ENCODE measurements at regions not wholly inside any gene's neighbourhood (a gene's known extent, or its start where the extent isn't known, plus 50 kb on each side); places are given as distances from the start of the nearest gene placed in this dataset.

DNA sequence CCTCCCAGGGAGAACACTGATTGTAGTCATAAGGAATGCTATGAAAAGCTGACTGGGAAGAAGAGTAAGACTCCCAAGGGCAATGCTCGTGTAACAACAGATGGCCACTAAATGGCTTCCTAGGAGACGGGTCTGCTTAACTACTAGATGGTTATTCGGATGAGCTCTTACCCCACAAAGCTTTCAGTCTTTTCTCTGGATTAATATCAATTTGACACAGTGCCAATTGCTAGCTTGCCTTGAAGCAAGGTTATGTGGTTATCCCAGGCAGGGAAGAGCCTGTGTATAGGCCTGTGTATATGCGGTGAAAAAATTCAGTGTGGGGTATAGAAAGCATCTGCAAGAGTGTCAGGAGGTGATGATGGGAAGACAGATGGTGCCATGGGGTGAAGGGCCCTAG lies 86.4 kb upstream of the NOX3 start:
- Histone ChIP-seq H4K20me1 (ENCODE audit: insufficient read depth) (no peaks in the 10 kb centered on the region), H3K36me3 (ENCODE audit: insufficient read depth, low read length) (no peaks in the 10 kb centered on the region), H3K79me2 (replicated peaks; ENCODE audit: insufficient read depth, low read length) (no peaks in the 10 kb centered on the region), H3K4me2 (ENCODE audit: low read length) (no peak overlapping the region), H3F3A (ENCODE audit: insufficient read depth, low read length, poor library complexity, severe bottlenecking) (no peaks in the 10 kb centered on the region), H3K9ac (ENCODE audit: low read length) (no peak overlapping the region), H2AFZ (ENCODE audit: low read depth, low read length) (no peak overlapping the region), H3K27me3 (ENCODE audit: insufficient read depth, low read depth, low read length) (no peaks in the 10 kb centered on the region), H3K9me3 (ENCODE audit: low read length) (no peaks in the 10 kb centered on the region), H3K9me2 (ENCODE audit: insufficient read depth, low read length) (no peaks in the 10 kb centered on the region), H3K4me3 (ENCODE audit: low read length) (no peak overlapping the region), H3K27ac (ENCODE audit: low read length) (no peak overlapping the region)
- no peak for TF ChIP-seq TAF1 (IDR thresholded peaks at IDR 0.05; ENCODE audit: low read depth)

DNA sequence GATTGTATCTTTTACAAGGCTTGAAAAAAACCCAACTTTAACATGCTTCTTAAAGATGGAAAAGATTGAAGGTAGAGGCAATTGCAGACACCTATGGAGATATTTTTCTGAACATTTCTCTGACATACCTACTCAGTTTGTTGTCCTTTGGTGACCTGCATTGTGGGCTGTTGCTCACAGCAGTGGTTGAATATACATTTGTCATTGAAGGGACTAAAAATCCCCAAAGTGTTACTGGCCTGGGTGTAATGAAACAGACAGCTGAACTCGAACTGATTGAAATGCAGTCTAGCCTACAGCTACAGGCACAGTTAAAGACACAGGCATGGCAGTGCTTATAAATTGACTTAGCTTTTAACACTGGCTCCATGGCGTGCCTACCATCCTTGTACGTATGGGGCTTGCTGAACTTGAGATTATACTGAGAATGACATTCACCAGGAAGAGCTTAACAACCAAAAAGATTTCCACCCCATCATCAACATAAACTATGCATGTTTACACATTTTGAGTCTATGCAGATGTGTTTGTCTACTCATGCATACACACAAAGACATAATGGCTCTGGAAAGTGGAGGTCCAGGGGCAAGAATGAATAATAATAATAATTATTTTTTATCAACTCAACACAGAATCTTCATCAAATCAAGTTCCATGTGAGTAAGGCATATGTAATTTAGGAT lies 83.2 kb upstream of the NOX3 start:
- no peaks in the 10 kb centered on the region for H3F3A ChIP-seq (ENCODE audit: insufficient read depth, low read length, poor library complexity, severe bottlenecking)
- no peaks in the 10 kb centered on the region for H3K79me2 ChIP-seq (replicated peaks; ENCODE audit: insufficient read depth, low read length)

More for the DNA sequence above, 83.2 kb upstream of the NOX3 start:
- Histone ChIP-seq H3K9me3 (ENCODE audit: low read length) (no peaks in the 10 kb centered on the region), H4K20me1 (ENCODE audit: insufficient read depth) (no peaks in the 10 kb centered on the region), H3K27me3 (ENCODE audit: insufficient read depth, low read depth, low read length) (no peaks in the 10 kb centered on the region), H2AFZ (ENCODE audit: low read depth, low read length) (no peak overlapping the region), H3K4me2 (ENCODE audit: low read length) (no peak overlapping the region), H3K9me2 (ENCODE audit: insufficient read depth, low read length) (no peaks in the 10 kb centered on the region), H3K36me3 (ENCODE audit: insufficient read depth, low read length) (no peaks in the 10 kb centered on the region), H3K4me3 (ENCODE audit: low read length) (no peak overlapping the region), H3K9ac (ENCODE audit: low read length) (no peak overlapping the region), H3K27ac (ENCODE audit: low read length) (peak overlapping the region; percentile 41)
- no peak for TF ChIP-seq SMC3 (conservative IDR thresholded peaks at IDR 0.05; ENCODE audit: poor library complexity)
- no peak for TF ChIP-seq POLR2AphosphoS5 (IDR thresholded peaks at IDR 0.05)
- TF ChIP-seq, protein P1, sequence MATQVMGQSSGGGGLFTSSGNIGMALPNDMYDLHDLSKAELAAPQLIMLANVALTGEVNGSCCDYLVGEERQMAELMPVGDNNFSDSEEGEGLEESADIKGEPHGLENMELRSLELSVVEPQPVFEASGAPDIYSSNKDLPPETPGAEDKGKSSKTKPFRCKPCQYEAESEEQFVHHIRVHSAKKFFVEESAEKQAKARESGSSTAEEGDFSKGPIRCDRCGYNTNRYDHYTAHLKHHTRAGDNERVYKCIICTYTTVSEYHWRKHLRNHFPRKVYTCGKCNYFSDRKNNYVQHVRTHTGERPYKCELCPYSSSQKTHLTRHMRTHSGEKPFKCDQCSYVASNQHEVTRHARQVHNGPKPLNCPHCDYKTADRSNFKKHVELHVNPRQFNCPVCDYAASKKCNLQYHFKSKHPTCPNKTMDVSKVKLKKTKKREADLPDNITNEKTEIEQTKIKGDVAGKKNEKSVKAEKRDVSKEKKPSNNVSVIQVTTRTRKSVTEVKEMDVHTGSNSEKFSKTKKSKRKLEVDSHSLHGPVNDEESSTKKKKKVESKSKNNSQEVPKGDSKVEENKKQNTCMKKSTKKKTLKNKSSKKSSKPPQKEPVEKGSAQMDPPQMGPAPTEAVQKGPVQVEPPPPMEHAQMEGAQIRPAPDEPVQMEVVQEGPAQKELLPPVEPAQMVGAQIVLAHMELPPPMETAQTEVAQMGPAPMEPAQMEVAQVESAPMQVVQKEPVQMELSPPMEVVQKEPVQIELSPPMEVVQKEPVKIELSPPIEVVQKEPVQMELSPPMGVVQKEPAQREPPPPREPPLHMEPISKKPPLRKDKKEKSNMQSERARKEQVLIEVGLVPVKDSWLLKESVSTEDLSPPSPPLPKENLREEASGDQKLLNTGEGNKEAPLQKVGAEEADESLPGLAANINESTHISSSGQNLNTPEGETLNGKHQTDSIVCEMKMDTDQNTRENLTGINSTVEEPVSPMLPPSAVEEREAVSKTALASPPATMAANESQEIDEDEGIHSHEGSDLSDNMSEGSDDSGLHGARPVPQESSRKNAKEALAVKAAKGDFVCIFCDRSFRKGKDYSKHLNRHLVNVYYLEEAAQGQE (IDR thresholded peaks at IDR 0.05; ENCODE audit: borderline replicate concordance): no peak
- TF ChIP-seq MXI1 (conservative IDR thresholded peaks at IDR 0.05; ENCODE audit: poor library complexity, severe bottlenecking): no peak
- no peak for TF ChIP-seq EP300 (conservative IDR thresholded peaks at IDR 0.05; ENCODE audit: poor library complexity, severe bottlenecking)
- TF ChIP-seq TAF1 (IDR thresholded peaks at IDR 0.05; ENCODE audit: low read depth): no peak
- TF ChIP-seq EZH2 (IDR thresholded peaks at IDR 0.05; ENCODE audit: borderline replicate concordance, insufficient read depth, low read length, poor library complexity, severe bottlenecking): no peak
- TF ChIP-seq, protein P2, sequence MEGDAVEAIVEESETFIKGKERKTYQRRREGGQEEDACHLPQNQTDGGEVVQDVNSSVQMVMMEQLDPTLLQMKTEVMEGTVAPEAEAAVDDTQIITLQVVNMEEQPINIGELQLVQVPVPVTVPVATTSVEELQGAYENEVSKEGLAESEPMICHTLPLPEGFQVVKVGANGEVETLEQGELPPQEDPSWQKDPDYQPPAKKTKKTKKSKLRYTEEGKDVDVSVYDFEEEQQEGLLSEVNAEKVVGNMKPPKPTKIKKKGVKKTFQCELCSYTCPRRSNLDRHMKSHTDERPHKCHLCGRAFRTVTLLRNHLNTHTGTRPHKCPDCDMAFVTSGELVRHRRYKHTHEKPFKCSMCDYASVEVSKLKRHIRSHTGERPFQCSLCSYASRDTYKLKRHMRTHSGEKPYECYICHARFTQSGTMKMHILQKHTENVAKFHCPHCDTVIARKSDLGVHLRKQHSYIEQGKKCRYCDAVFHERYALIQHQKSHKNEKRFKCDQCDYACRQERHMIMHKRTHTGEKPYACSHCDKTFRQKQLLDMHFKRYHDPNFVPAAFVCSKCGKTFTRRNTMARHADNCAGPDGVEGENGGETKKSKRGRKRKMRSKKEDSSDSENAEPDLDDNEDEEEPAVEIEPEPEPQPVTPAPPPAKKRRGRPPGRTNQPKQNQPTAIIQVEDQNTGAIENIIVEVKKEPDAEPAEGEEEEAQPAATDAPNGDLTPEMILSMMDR (IDR thresholded peaks at IDR 0.05; ENCODE audit: poor library complexity, severe bottlenecking): no peak
- no peak for TF ChIP-seq RAD21 (conservative IDR thresholded peaks at IDR 0.05)

Data from neural cell (in vitro differentiated cells).